ENCODE measurements at regions not wholly inside any gene's neighbourhood (a gene's known extent, or its start where the extent isn't known, plus 50 kb on each side); places are given as distances from the start of the nearest gene placed in this dataset.

GRCh38 chr7:121488111-121488650 lies 92.1 kb upstream of the FAM3C start:
- no peak for TF ChIP-seq CTCF (IDR thresholded peaks at IDR 0.05)
- no peak for TF ChIP-seq POLR2AphosphoS5 (IDR thresholded peaks at IDR 0.05; ENCODE audit: insufficient read depth in 1 of 2, low read depth in 1 of 2)
- TF ChIP-seq POLR2A (IDR thresholded peaks at IDR 0.05) = no peak
